Lower lobe of right lung (tissue), 2 donors: ENCODE measurements at regions not wholly inside any gene's neighbourhood (a gene's known extent, or its start where the extent isn't known, plus 50 kb on each side); places are given as distances from the start of the nearest gene placed in this dataset.

Experiments used
- ATAC-seq, 2 donors: fragments of 200-7000 bp; cut with Tn5 transposase; one replicate each; pipeline ENCODE4 v1.9.1; 2020 to 2022; ENCODE audit warnings: mild to moderate bottlenecking in 2 of 2, moderate library complexity in 2 of 2
- DNase-seq: peaks from one replicate; pipeline ENCODE4 v3.0.0-alpha.2; 2020
- H3K27ac ChIP-seq: fragments of 200-600 bp; one replicate; pipeline ENCODE4 v1.8.0; 2022
- H3K27me3 ChIP-seq: fragments of 200-600 bp; one replicate; pipeline ENCODE4 v1.8.0; 2022; ENCODE audit warnings: low read depth
- H3K36me3 ChIP-seq: fragments of 200-600 bp; one replicate; pipeline ENCODE4 v1.8.0; 2022; ENCODE audit warnings: mild to moderate bottlenecking
- H3K4me1 ChIP-seq: fragments of 200-600 bp; one replicate; pipeline ENCODE4 v1.8.0; 2022
- H3K4me3 ChIP-seq: fragments of 200-600 bp; one replicate; pipeline ENCODE4 v1.8.0; 2022; ENCODE audit warnings: mild to moderate bottlenecking
- H3K9me3 ChIP-seq: fragments of 200-600 bp; one replicate; pipeline ENCODE4 v1.8.0; 2022
- intact Hi-C: fragments of 100-400 bp; cut with DNase I; formaldehyde crosslinking; loops from one replicate; pipeline ENCODE4 v1.11.0; 2022
- TF ChIP-seq, protein P1 (sequence below): fragments of 200-600 bp; IDR thresholded peaks from one replicate; pipeline ENCODE4 v1.8.0; 2022; ENCODE audit warnings: antibody characterized with exemption, mild to moderate bottlenecking
- donor health status: DM: no; HTN: yes; CAD: no; lungs with severe emphysema.

DNA sequence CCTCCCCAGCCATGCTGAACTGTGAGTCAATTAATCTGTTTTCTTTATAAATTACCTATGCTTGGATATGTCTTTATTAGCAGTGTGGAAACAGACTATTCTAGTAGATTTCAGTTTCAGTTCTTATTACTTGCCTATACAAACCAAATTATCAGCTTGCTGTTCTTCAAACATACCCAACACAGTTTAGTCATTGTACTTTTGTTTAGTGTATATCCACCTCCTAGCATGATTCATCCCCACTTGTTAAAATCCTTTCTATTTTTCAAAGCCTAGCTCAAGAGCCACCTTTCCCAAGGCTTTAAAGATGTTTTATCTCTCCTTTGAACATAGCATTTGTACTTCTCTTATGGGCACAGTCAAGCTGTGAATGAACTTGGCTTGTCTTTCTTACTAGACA is 195.6 kb upstream of the ZRANB2 start:
- intact Hi-C loops = no loop called here
- Histone ChIP-seq H3K27ac (no peak overlapping the region), H3K36me3 (no peaks in the 10 kb centered on the region), H3K27me3 (no peaks in the 10 kb centered on the region), H3K4me1 (no peaks in the 10 kb centered on the region), H3K4me3 (no peak overlapping the region), H3K9me3 (no peaks in the 10 kb centered on the region)
- TF ChIP-seq, protein P1, sequence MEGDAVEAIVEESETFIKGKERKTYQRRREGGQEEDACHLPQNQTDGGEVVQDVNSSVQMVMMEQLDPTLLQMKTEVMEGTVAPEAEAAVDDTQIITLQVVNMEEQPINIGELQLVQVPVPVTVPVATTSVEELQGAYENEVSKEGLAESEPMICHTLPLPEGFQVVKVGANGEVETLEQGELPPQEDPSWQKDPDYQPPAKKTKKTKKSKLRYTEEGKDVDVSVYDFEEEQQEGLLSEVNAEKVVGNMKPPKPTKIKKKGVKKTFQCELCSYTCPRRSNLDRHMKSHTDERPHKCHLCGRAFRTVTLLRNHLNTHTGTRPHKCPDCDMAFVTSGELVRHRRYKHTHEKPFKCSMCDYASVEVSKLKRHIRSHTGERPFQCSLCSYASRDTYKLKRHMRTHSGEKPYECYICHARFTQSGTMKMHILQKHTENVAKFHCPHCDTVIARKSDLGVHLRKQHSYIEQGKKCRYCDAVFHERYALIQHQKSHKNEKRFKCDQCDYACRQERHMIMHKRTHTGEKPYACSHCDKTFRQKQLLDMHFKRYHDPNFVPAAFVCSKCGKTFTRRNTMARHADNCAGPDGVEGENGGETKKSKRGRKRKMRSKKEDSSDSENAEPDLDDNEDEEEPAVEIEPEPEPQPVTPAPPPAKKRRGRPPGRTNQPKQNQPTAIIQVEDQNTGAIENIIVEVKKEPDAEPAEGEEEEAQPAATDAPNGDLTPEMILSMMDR = no peak
- ATAC-seq (no peak), DNase-seq (no peak)

DNA sequence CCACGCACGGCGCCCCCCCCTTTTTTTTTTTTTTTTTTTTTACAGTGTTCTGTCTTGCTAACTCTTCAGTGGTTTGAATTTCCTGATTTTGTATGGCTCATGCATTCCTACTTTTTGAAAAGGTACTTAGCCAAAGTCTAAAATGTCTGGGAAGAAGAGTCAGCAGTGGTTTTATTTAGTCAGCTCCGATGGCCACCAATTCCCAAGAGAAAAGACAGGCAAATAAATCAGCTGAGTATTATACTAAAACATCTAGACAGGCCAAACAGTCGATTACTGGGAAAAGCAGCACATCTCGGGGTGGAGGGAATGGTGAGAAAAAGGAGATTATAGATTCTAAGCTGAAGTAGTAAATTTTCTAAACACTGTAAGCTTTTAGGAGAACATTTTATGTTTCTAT is 192.5 kb upstream of the ZRANB2 start:
- no peaks in the 10 kb centered on the region for H3K36me3 ChIP-seq
- no peaks in the 10 kb centered on the region for H3K4me1 ChIP-seq
- no peak for DNase-seq
- intact Hi-C loops = no loop called here
- TF ChIP-seq, protein P1 = no peak
- H3K27ac ChIP-seq = no peak overlapping the region
- no peaks in the 10 kb centered on the region for H3K27me3 ChIP-seq
- no peak overlapping the region for H3K4me3 ChIP-seq
- ATAC-seq = no peak
- H3K9me3 ChIP-seq = no peaks in the 10 kb centered on the region

DNA sequence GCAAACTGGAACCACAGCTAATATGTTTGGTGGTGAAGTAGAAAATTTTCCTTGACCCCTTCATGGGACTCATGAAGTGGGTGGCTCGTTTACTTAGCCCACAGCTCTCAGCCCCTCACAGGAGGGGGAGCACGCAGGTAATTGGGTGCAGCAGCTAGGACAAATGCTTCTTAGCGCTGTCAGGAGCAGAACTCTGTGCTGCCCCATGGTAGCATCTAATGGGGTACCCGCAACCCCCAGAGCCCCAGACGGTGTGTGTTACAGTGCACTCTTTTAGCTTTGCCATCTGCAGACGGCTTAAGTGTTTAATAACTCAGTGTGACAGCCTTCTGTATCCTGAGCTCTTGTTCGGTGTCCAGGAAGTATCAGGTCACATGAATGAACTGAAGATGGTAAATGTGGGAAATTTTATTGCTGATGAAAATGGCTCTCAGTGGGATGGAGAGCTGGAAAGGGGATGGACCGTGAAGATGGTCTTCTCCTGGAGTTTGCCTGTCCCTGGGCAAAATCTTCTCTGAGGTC is 189.6 kb upstream of the ZRANB2 start:
- DNase-seq (no peak), ATAC-seq (no peak)
- H3K9me3 ChIP-seq = no peaks in the 10 kb centered on the region
- no peak overlapping the region for H3K4me3 ChIP-seq
- H3K4me1 ChIP-seq = no peaks in the 10 kb centered on the region
- no peaks in the 10 kb centered on the region for H3K27me3 ChIP-seq
- intact Hi-C loops = no loop called here
- TF ChIP-seq, protein P1 = no peak
- H3K27ac ChIP-seq = no peak overlapping the region
- no peaks in the 10 kb centered on the region for H3K36me3 ChIP-seq

GRCh38 chr1:71269818-71270217 is 189.0 kb upstream of the ZRANB2 start:
- intact Hi-C loops = no loop called here
- DNase-seq (no peak), ATAC-seq (no peak)
- TF ChIP-seq, protein P1 = no peak
- no peaks in the 10 kb centered on the region for H3K27me3 ChIP-seq
- H3K4me1 ChIP-seq = no peaks in the 10 kb centered on the region
- H3K4me3 ChIP-seq = no peak overlapping the region
- H3K9me3 ChIP-seq = no peaks in the 10 kb centered on the region
- no peaks in the 10 kb centered on the region for H3K36me3 ChIP-seq
- H3K27ac ChIP-seq = no peak overlapping the region

GRCh38 chr1:71269179-71269578 is 188.3 kb upstream of the ZRANB2 start:
- no peak for ATAC-seq
- Histone ChIP-seq H3K4me1 (no peaks in the 10 kb centered on the region), H3K27ac (no peak overlapping the region), H3K4me3 (no peak overlapping the region), H3K9me3 (no peaks in the 10 kb centered on the region), H3K27me3 (no peaks in the 10 kb centered on the region), H3K36me3 (no peaks in the 10 kb centered on the region)
- intact Hi-C loops = no loop called here
- DNase-seq = no peak
- TF ChIP-seq, protein P1 = no peak

DNA sequence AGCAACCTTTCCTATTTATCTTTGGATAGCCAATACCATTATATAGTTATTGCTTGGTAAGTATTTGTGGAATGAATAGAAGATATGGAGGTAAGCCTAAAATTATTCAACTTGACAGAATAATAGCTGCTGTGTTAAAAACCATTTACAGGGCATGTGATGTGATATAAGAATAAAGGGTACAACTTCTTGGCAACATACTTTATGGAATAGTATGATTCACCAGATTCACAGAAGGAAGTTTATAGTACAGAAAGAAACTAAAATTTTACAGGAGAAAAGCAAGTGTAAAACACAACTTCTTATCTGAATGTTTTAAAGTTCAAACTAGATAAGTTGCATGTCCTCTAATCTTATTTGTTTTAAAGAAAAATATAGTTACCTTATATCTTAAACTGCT is 186.4 kb upstream of the ZRANB2 start:
- intact Hi-C loops = no loop called here
- no peak overlapping the region for H3K4me3 ChIP-seq

More for the DNA sequence above, 186.4 kb upstream of the ZRANB2 start:
- Histone ChIP-seq H3K4me1 (no peaks in the 10 kb centered on the region), H3K36me3 (no peaks in the 10 kb centered on the region), H3K27ac (no peak overlapping the region), H3K9me3 (no peaks in the 10 kb centered on the region), H3K27me3 (no peaks in the 10 kb centered on the region)
- DNase-seq (no peak), ATAC-seq (no peak)
- TF ChIP-seq, protein P1 = no peak
